ENCODE measurements at regions not wholly inside any gene's neighbourhood (a gene's known extent, or its start where the extent isn't known, plus 50 kb on each side); places are given as distances from the start of the nearest gene placed in this dataset.

GRCh38 chr1:56113679-56114078 is 465.7 kb downstream of the PLPP3 start:
- TF ChIP-seq POLR2A (IDR thresholded peaks at IDR 0.05; ENCODE audit: low read depth, low read length) (no peak), SPI1 (IDR thresholded peaks at IDR 0.05; ENCODE audit: low read depth, low read length) (no peak), POLR2AphosphoS5 (IDR thresholded peaks at IDR 0.05; ENCODE audit: low read depth, low read length) (no peak), TAF1 (IDR thresholded peaks at IDR 0.05; ENCODE audit: low read depth, low read length) (no peak), PAX5 (IDR thresholded peaks at IDR 0.05; ENCODE audit: insufficient read depth, low read length, severe bottlenecking) (no peak), POU2F2 (IDR thresholded peaks at IDR 0.05; ENCODE audit: low read depth, low read length) (no peak)
